SK-N-SH treated with all-trans-retinoic acid at 6 μM for 48 hours (cell line): ENCODE measurements at regions not wholly inside any gene's neighbourhood (a gene's known extent, or its start where the extent isn't known, plus 50 kb on each side); places are given as distances from the start of the nearest gene placed in this dataset.

Experiments used
- ATAC-seq: fragments of 200-7000 bp; cut with Tn5 transposase; 3 replicates; pipeline ENCODE4 v1.9.1; 2020; ENCODE audit warnings: mild to moderate bottlenecking, moderate library complexity
- ARNTL ChIP-seq: fragments of 450-650 bp; formaldehyde crosslinking; IDR thresholded peaks from 2 replicates; pipeline ENCODE4 v1.5.0; 2020; ENCODE audit warnings: low read depth, mild to moderate bottlenecking, moderate library complexity, borderline replicate concordance
- BACH2 ChIP-seq: fragments of 250-450 bp; sonication (Bioruptor Pico); IDR thresholded peaks from 2 replicates; pipeline ENCODE4 v1.9.0; 2021; ENCODE audit warnings: mild to moderate bottlenecking, borderline replicate concordance
- CREB5 ChIP-seq: fragments of 250-450 bp; sonication (Bioruptor Pico); IDR thresholded peaks from 2 replicates; pipeline ENCODE4 v1.5.1; 2020; ENCODE audit warnings: low read depth, mild to moderate bottlenecking, moderate library complexity
- CSDC2 ChIP-seq: fragments of 250-450 bp; sonication (Bioruptor Pico); IDR thresholded peaks from 2 replicates; pipeline ENCODE4 v1.5.0; 2020; ENCODE audit warnings: mild to moderate bottlenecking, moderate library complexity
- CSRNP3 ChIP-seq: fragments of 250-450 bp; sonication (Bioruptor Pico); IDR thresholded peaks from 2 replicates; pipeline ENCODE4 v1.5.1; 2021; ENCODE audit warnings: mild to moderate bottlenecking, moderate library complexity
- ESRRG ChIP-seq: fragments of 250-450 bp; sonication (Bioruptor Pico); IDR thresholded peaks from 2 replicates; pipeline ENCODE4 v1.6.1; 2021; ENCODE audit warnings: mild to moderate bottlenecking
- GLIS3 ChIP-seq: fragments of 250-450 bp; sonication (Bioruptor Pico); IDR thresholded peaks from 2 replicates; pipeline ENCODE4 v1.5.0; 2020; ENCODE audit warnings: mild to moderate bottlenecking, moderate library complexity
- ISL1 ChIP-seq: fragments of 250-450 bp; sonication (Bioruptor Pico); IDR thresholded peaks from 2 replicates; pipeline ENCODE4 v2.1.2; 2022; ENCODE audit warnings: mild to moderate bottlenecking, moderate library complexity
- OSR1 ChIP-seq: fragments of 250-450 bp; sonication (Bioruptor Pico); IDR thresholded peaks from 2 replicates; pipeline ENCODE4 v1.8.0; 2022; ENCODE audit warnings: moderate library complexity, mild to moderate bottlenecking, inconsistent platforms
- PATZ1 ChIP-seq: fragments of 250-450 bp; sonication (Bioruptor Pico); IDR thresholded peaks from 2 replicates; pipeline ENCODE4 v1.8.0; 2020; ENCODE audit warnings: mild to moderate bottlenecking, moderate library complexity, borderline replicate concordance
- POU6F1 ChIP-seq: fragments of 250-450 bp; sonication (Bioruptor Pico); IDR thresholded peaks from 2 replicates; pipeline ENCODE4 v1.8.0; 2021; ENCODE audit warnings: low read depth, mild to moderate bottlenecking, moderate library complexity, borderline replicate concordance
- PPARA ChIP-seq: fragments of 250-450 bp; sonication (Bioruptor Pico); IDR thresholded peaks from 2 replicates; pipeline ENCODE4 v1.5.0; 2020; ENCODE audit warnings: mild to moderate bottlenecking, borderline replicate concordance
- RARB ChIP-seq: fragments of 250-450 bp; sonication (Bioruptor Pico); IDR thresholded peaks from 2 replicates; pipeline ENCODE4 v1.8.0; 2021; ENCODE audit warnings: mild to moderate bottlenecking, moderate library complexity
- SNAI2 ChIP-seq: fragments of 250-450 bp; sonication (Bioruptor Pico); IDR thresholded peaks from 2 replicates; pipeline ENCODE4 v1.5.0; 2020; ENCODE audit warnings: mild to moderate bottlenecking, moderate library complexity
- TCF4 ChIP-seq: fragments of 250-450 bp; sonication (Bioruptor Pico); IDR thresholded peaks from 2 replicates; pipeline ENCODE4 v1.8.0; 2021; ENCODE audit warnings: mild to moderate bottlenecking, moderate library complexity, borderline replicate concordance
- TOX ChIP-seq: fragments of 250-450 bp; sonication (Bioruptor Pico); IDR thresholded peaks from 2 replicates; pipeline ENCODE4 v1.8.0; 2021; ENCODE audit warnings: mild to moderate bottlenecking, moderate library complexity, borderline replicate concordance
- ZFP30 ChIP-seq: fragments of 450-650 bp; formaldehyde crosslinking; IDR thresholded peaks from 2 replicates; pipeline ENCODE4 v1.5.0; 2022; ENCODE audit warnings: mild to moderate bottlenecking, moderate library complexity
- ZNF70 ChIP-seq: fragments of 450-650 bp; formaldehyde crosslinking; IDR thresholded peaks from 2 replicates; pipeline ENCODE4 v1.5.0; 2020; ENCODE audit warnings: mild to moderate bottlenecking, moderate library complexity

GRCh38 chr2:121121661-121122060 lies 163.3 kb downstream of the TFCP2L1 start:
- ATAC-seq: no peak
- no peak for TF ChIP-seq CSDC2 (CRISPR knock-in tag)
- no peak for TF ChIP-seq BACH2 (CRISPR knock-in tag)
- no peak for TF ChIP-seq ARNTL
- no peak for TF ChIP-seq TOX (CRISPR knock-in tag)
- TF ChIP-seq POU6F1: no peak
- TF ChIP-seq ESRRG (CRISPR knock-in tag): no peak
- no peak for TF ChIP-seq SNAI2 (CRISPR knock-in tag)
- TF ChIP-seq TCF4 (CRISPR knock-in tag): no peak
- TF ChIP-seq, all 23 proteins: peak for 0

- no peak for ATAC-seq
- TF ChIP-seq ESRRG (CRISPR knock-in tag): no peak
- no peak for TF ChIP-seq RARB (CRISPR knock-in tag)
- no peak for TF ChIP-seq CSRNP3 (CRISPR knock-in tag)
- TF ChIP-seq TOX (CRISPR knock-in tag): no peak
- no peak for TF ChIP-seq CREB5
- no peak for TF ChIP-seq GLIS3 (CRISPR knock-in tag)
- no peak for TF ChIP-seq POU6F1
- TF ChIP-seq SNAI2 (CRISPR knock-in tag): no peak
- no peak for TF ChIP-seq ZFP30
- TF ChIP-seq ISL1 (CRISPR knock-in tag): no peak
- TF ChIP-seq ARNTL: no peak
Observed at GRCh38 chr2:121123268-121123667, 161.7 kb downstream of the TFCP2L1 start.

GRCh38 chr2:121124330-121124729 lies 160.7 kb downstream of the TFCP2L1 start:
- no peak for TF ChIP-seq OSR1
- TF ChIP-seq ZNF70 (CRISPR knock-in tag): no peak
- TF ChIP-seq CSRNP3 (CRISPR knock-in tag): no peak
- ATAC-seq: no peak

GRCh38 chr2:121125350-121125749 lies 159.7 kb downstream of the TFCP2L1 start:
- no peak for ATAC-seq
- no peak for TF ChIP-seq PATZ1 (CRISPR knock-in tag)
- TF ChIP-seq PPARA: no peak
- TF ChIP-seq ZFP30: no peak
